Activated T-cell treated with anti-CD3 and anti-CD28 coated beads for 1 hour (primary cell): ENCODE measurements at regions not wholly inside any gene's neighbourhood (a gene's known extent, or its start where the extent isn't known, plus 50 kb on each side); places are given as distances from the start of the nearest gene placed in this dataset.

Experiments used
- DNase-seq: peaks from one replicate; pipeline ENCODE4 v3.0.0-alpha.2; 2020; ENCODE audit warnings: low read depth

- DNase-seq, result no peak
Observed at GRCh38 chr11:37422511-37422910, 824.5 kb upstream of the RAG2 start.

DNA sequence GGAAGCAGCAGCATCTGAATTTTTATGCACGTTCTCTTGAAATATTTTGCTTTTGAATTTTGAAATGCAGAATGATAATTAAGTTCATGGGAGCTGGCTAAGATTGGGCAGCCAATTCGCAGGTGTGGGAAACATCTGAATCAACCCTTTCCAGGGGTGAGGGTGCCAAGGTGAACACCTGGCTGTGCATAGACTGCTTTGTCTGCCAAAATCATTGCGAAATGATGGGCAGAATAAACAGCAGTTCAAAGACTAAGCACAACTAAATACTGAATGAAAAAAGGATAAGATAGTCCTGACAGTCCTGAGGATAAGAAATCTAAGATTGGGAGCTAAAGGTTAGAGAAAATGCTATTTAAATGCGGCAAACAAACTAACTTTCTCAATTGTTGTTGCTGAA is 813.3 kb upstream of the RAG2 start:
- DNase-seq, result no peak

- DNase-seq, result no peak
Observed at GRCh38 chr11:37409124-37409523, 811.1 kb upstream of the RAG2 start.

GRCh38 chr11:37407461-37407860 is 809.4 kb upstream of the RAG2 start:
- DNase-seq, result no peak

GRCh38 chr11:37406651-37407050 is 808.6 kb upstream of the RAG2 start:
- DNase-seq, result no peak

DNA sequence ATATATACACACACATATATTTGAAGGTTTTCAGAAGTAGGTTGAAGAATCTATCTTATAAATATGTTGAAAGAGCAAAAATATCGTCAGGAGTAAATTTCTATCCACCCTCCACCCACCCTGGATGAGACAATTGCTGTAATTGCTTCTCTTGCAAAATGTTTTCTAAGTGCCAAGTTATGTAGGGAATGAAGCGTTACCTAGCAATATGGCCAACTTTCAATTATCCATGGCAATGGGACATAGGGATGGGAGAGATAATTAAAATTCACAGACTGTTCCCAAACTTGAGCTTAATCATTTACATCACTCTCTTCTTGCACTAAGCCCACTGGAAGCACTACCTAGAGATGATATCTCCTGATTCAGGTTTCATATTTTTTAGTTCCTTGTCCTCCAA is 806.2 kb upstream of the RAG2 start:
- DNase-seq, result no peak

DNA sequence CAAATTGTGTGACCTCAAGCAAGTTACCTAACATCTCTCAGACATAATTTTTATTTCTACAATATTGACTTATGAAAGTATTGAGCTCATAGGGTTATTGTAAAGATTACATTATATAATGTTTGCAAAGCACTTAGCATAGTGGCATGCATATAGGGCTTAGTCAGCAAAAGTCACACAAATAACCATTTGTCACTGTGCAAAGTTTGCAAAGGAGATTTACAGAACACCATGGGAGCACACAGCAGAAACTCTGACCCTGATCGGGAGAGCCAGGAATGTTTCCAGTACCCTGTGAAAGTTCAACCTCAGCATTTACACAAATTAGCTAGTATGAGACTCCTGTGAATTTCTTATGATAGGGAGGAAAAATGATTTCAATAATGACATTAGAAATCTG is 804.6 kb upstream of the RAG2 start:
- no peak for DNase-seq

GRCh38 chr11:37394236-37394870 is 796.3 kb upstream of the RAG2 start:
- DNase-seq, result no peak

- no peak for DNase-seq
Observed at GRCh38 chr11:37391615-37392014, 793.6 kb upstream of the RAG2 start.

DNA sequence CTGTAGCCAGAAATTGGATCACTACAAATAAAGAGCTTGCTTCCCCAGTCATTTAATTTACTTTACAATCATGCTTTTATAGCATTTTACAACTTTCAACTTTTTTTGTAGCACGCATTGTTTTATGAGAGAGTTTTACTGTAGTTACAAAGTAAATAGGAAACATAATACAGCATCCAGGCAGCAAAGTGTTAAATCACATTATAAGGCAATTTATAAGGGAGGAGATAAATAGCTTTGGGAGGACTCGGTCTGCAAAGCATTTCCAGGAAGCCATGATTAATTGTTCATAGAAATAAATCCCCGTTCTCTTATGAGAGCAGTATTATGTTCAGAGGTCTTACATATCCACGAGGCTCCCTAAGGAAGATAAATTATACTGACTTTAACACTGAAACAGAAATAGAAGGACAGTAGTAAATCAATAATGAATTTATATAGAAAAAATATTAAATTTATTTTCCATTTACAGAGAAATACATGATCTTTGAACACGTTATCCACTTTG is 792.6 kb upstream of the RAG2 start:
- DNase-seq, result no peak

GRCh38 chr11:37378958-37379357 is 780.9 kb upstream of the RAG2 start:
- no peak for DNase-seq

GRCh38 chr11:37372667-37373066 is 774.6 kb upstream of the RAG2 start:
- DNase-seq, result no peak

DNA sequence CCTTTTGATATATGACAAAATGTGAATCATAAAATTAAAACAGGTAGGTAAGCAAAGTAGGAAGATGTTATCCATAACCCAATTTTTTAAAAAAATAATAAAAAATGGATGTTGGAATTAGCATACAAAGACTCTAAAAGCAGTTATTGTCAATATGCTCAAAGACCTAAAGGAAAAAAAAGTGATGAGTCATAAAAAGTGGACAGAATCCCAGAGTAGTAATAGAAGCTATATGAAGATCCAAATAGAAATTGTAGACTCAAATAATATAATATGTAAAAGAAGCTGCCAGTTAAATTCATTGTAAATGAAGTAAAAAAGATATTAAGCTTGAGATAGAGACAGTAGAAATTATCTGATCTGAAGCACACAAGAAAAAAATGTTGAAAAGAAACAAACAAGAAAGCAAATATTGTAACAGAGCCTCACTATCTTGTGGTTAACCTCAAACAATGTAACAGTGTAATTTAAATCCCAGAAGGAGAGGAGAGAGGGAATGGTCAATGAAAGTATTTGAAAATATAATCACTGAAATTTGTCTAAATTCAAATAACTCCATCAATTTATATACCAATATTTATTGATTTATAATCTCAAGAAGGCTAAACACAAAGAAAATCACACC is 773.4 kb upstream of the RAG2 start:
- no peak for DNase-seq

DNA sequence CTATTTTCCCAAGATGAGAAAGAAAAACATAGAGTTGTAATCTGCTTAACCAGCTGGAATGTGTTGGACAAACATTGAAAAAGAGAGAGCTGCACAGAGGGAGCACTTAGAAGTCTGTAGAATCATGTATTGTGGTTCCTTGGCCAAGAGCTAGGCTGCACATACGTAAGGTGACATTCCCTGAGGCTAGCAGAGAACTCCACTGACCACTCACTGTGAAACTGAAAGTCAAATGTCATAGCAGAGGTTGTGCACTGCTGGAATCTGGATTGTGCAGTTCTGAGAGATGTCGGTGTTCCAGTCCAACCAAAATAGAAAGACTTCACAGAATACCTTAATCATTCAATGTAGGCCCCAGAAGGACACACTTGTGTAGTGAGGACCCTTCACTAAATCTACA is 772.8 kb upstream of the RAG2 start:
- DNase-seq, result no peak

GRCh38 chr11:37364246-37364839 is 766.3 kb upstream of the RAG2 start:
- DNase-seq, result no peak

GRCh38 chr11:37353192-37353591 is 755.2 kb upstream of the RAG2 start:
- no peak for DNase-seq

DNA sequence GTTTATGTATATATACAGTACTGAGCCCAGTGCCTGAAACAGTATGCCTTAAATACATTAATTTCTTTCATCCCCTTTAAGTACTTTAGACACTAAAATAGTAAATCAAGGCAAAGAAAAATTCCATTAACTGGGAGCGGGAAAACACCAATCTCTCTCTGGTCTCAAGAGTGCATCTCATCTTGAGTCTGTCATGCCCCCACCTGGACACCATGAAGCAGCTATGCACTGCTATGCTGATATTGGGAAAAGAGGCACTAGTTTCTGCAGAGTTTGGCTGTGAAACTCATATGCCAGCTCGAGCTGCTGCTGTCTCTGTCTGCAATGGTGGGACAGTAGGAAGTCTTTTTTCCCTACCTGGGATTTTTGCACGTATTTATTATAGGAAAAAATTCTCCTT is 754.4 kb upstream of the RAG2 start:
- no peak for DNase-seq

DNA sequence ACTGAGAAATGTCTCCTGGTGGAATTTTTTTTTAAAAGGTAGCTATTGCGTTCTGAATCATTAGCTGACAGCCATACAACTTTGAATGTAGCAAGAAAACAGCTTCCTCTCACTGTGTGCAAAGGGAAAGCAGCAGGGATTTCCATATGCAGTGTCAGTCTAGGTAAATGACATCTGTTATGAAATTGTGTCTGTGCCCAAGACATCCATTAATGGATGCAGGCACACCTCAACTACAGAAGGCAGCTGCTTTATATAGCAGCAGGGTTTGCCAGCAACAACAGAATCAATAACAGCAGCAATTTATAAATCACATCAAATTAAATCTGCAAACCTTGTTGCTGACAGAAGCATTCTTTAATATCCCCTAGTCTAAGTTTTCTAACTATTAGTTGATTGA is 745.3 kb upstream of the RAG2 start:
- DNase-seq, result no peak

DNA sequence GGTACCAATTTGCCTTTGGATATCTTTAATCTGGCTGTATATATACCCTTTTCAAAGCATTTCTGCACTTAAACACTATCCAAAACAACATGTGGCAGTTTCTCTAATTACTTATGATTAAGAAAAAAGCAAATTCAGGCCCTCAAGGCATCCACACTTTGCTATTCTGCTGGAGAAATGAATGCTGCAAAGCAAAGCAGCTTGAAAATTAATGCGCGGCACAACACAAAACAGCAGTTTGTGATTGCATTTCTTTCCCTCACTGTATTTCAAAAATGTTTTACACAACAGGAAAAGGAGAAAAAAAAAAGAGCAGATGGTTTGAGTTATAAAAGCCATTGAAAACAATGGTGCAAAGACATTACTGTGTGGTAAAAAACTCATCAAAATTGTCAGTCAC is 738.4 kb upstream of the RAG2 start:
- DNase-seq, result no peak

DNA sequence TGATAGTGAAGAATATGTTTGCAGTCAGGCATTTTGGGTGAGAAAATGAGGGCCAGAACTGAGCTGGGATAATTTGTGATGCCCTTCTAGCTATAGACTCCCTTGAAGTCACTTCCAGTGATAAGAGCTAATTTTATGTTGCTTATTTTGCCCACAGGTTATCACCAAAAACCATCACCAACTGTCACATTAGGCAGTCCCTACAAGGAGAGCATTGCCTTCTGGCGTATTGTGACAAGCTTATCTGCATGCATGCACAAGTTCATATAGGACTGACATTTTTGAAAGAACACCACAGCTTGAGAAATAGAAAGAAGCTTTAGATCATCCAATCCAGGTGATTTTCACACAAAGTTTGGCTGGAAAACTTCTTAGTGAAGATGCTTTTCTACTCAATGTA is 735.3 kb upstream of the RAG2 start:
- DNase-seq, result no peak

- DNase-seq, result no peak
Observed at GRCh38 chr11:37323843-37324242, 725.8 kb upstream of the RAG2 start.

DNA sequence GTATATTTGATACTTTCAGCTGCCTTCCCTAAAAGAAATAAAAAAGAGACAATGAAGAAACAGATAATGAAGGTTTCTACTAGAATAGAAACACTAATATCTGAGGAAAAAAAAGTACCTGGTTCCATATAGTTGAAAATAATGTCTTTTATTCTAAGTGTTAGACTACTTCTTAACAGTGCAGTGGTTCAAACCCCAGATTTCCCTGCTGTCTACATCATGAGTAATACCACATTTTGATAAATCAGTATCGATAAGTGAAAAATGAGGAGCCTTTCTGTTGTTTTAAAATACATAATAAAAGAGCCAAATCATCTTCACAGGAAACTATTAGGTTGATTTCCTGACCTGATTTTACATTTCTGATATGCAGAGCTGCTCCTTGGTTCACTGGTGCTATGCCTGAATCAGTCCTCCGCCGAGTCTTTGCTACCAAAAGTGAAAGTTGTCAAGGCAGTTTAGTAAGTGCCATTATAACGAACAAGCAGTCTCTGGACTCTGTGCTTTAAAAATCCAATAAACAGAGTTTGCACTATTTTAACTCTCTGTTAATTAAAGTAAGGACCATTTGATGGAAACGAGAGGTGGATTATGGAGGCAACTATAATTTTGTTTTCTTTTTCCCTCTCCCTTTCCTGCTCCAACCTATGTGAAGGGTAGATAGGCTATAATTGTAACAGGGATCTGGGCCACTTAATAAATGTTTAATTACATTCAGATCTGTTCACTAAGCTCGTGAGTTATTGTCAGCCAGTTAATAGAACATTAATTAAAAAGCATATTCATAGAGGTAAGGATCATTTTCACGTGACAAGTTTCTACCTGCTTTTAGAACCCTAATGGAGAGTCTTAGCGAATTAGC is 724.5 kb upstream of the RAG2 start:
- no peak for DNase-seq

DNA sequence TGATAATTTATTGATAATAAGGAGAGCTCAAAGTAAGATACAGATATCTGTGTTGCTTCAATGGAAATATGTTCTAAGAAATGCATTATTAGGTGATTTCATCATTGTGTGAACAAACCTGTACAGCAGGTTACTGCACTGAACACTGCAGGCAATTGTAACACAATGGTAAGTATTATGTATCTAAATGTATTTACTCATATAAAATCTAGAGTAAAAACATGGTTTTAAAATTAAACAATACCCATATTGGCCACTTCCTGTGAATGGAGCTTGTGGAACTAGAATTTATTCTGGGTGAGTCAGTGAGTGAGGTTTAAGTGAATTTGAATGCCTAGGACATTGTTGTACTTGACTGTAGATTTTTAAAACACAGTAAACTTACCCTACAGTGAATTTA is 722.9 kb upstream of the RAG2 start:
- no peak for DNase-seq
